ENCODE measurements at regions not wholly inside any gene's neighbourhood (a gene's known extent, or its start where the extent isn't known, plus 50 kb on each side); places are given as distances from the start of the nearest gene placed in this dataset.

DNA sequence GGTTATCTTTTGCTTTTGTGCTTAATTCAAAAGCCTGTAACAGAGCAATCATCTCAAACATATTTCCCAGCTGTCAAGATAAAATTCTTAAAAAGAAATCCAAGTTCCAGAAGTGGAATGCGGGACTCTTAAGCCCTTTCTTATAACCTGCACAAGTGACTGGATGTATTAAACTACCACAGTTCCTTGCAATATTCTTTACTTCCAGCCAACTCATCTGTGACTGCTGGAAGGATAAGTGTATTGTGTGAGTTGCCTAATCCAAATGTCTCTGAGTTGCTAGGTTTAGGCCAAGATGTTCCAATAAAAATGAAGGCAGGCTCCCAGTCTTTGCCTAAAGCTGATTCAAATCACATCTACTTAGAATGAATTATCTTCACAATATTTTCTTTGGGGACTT is 159.2 kb upstream of the SLC24A2 start (continued):
- TF ChIP-seq BCL11A (IDR thresholded peaks at IDR 0.05; ENCODE audit: low read depth in 2 of 2, low read length in 2 of 2) (no peak), JUND (IDR thresholded peaks at IDR 0.05; ENCODE audit: low read length) (no peak), RNF2 (IDR thresholded peaks at IDR 0.05; ENCODE audit: borderline replicate concordance, low read depth, low read length, missing control alignments, poor library complexity, severe bottlenecking) (no peak)

All from H1 (cell line).